SK-N-SH (cell line): ENCODE measurements at regions not wholly inside any gene's neighbourhood (a gene's known extent, or its start where the extent isn't known, plus 50 kb on each side); places are given as distances from the start of the nearest gene placed in this dataset.

Source experiments
- CTCF ChIP-seq: fragments of 200-600 bp; sonication (generic); IDR thresholded peaks from 2 replicates; pipeline ENCODE4 v1.6.1; 2017; ENCODE audit warnings: antibody characterized with exemption, mild to moderate bottlenecking, moderate library complexity
- FOXJ3 ChIP-seq: sonication (generic); formaldehyde crosslinking; IDR thresholded peaks from 2 replicates; pipeline ENCODE4 v1.5.1; 2020; ENCODE audit warnings: mild to moderate bottlenecking, missing genetic modification reagents
- MEF2A ChIP-seq: IDR thresholded peaks from 2 replicates; pipeline ENCODE4 v1.4.0; 2012; ENCODE audit warnings: low read depth, borderline replicate concordance
- RCOR1 ChIP-seq: fragments of 150-350 bp; IDR thresholded peaks from 2 replicates; pipeline ENCODE4 v1.6.1; 2017; ENCODE audit warnings: antibody characterized with exemption, low read length
- SIN3A ChIP-seq: IDR thresholded peaks from 2 replicates; pipeline ENCODE4 v1.6.1; 2012; ENCODE audit warnings: low read depth, mild to moderate bottlenecking, low read length, moderate library complexity, borderline replicate concordance
- SMC3 ChIP-seq: IDR thresholded peaks from 2 replicates; pipeline ENCODE4 v1.6.1; 2012; ENCODE audit warnings: low read depth, low read length, improper control_type of control experiment
- ZBTB33 ChIP-seq: IDR thresholded peaks from 2 replicates; pipeline ENCODE4 v1.4.0; 2012; ENCODE audit warnings: low read depth, borderline replicate concordance

GRCh38 chr2:21837168-21837960 is 713.6 kb downstream of the TDRD15 start:
- TF ChIP-seq SMC3, result no peak
- no peak for TF ChIP-seq RCOR1
- no peak for TF ChIP-seq SIN3A
- no peak for TF ChIP-seq ZBTB33
- TF ChIP-seq CTCF, result no peak
- no peak for TF ChIP-seq MEF2A
- TF ChIP-seq FOXJ3 (CRISPR knock-in tag), result no peak
